GM18861 (cell line): ENCODE measurements at regions not wholly inside any gene's neighbourhood (a gene's known extent, or its start where the extent isn't known, plus 50 kb on each side); places are given as distances from the start of the nearest gene placed in this dataset.
"Not testable (repeated sequence)": the region's sequence is repeated elsewhere in the genome, so short reads cannot be mapped to it uniquely, and the experiment has no call there.

Experiments used
- ATAC-seq: cut with Tn5 transposase; IDR thresholded peaks from one replicate; pipeline ENCODE4 v1.9.1; 2021; ENCODE audit not compliant: unreplicated experiment

DNA sequence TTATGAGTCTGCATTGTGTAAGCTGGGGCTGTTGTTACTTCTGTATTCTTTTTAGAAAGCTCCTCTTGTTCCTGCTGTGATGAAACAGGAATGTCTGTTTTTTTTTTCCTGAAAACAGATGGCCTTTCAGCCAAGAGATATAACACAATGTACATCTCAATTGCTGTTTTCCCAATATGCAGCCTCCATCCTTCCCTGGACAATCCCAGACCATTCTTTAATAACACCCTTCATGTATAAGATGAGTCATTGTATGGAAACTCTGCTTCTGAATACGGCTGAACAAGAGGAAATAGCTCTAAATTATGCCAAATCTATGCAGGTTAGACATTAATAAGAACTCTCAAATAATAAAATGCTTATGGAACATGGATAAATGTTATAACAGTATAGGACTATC lies 60.2 kb upstream of the LRRC4C start:
- no peak for ATAC-seq

DNA sequence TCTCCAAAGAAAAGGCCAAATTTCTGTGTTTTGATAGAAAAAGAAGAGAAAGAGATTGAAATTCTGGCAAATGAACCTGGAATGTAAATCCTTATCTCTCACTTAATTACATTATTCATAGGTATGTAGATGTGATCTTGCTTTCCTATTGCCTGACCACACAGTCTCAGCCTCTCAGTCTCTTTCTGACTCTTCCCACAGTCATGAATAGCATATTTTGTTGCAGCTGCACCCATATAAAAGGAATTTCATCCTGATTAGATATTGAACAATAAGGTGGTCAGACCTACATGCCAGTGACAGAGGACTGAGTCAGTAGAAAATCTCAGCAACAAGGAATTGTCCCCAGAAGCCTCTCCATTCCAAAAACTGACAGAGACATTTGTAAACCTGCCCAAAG lies 62.9 kb upstream of the LRRC4C start:
- no peak for ATAC-seq

DNA sequence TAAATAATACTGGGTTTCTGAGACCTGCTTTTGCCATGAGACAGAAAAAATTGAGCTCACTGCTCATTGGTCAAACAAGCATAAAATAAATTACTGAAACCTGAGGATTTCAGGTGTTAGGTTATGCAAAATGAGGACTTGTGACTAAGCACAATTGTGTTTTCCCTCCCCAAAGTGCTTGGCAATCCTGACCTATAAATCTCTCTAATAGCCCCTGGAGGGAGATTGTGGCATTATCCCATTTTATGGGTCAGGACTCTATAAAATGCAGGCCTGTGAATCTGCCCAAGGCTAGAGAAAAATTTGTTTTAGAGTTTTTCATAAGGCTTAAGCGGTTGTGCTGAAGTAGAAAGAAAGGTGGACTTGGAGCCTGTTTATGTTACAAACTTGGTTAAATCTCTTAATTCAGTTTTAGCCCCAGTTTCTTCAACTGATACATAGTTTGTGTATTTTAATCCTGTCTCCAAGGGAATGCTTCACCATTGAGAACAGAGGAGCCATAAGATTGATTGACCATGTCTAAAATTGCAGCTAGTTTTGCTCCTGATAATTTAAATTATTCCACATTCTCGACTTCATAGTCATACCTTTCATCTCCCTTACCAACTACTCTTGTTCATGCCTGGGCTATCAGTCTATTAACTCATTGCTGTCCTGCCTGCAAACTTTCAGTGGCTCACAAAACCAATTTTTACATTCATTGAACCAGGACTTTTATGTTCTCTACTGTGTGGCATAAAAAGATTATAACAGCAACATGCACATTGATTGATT lies 63.6 kb upstream of the LRRC4C start:
- no peak for ATAC-seq

GRCh38 chr11:41527530-41527929 lies 68.1 kb upstream of the LRRC4C start:
- ATAC-seq = no peak

DNA sequence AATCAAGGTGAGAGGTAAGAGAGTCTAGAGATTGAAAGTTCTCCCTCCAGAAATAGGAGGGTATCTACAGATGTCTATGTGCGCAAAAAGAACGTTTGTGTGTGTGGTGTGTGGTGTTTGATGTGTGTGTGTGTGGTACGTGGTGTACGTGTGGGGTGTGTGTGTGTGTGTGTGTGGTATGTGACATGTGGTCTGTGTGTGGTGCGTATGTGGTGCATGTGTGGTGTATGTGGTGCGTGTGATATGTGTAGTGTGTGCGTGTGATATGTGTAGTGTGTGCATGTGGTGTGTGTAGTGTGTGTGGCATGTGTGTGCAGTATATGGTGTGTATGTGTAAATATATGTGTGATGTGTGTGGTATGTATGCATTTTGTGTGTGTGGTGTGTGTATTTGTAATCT lies 73.0 kb upstream of the LRRC4C start:
- ATAC-seq = no peak

DNA sequence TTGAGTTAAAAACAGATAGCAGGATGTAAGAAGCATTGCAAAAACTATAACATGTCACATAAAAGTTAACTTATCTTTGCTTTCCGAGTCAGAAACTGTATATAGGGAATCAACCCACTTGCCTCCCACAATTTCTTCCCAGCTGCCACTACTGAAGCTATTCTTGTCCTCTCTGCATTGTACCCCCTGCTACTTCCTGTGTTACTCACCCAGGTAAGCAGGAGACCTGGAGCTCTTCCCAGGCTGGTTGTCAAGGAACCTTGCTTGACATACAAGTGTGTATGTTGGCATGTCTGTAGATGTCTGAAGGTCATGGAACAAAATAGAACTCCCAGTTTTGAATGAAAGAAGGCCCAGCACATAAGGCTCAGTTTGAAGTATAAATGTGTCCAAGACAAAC lies 74.3 kb upstream of the LRRC4C start:
- ATAC-seq = no peak

GRCh38 chr11:41534391-41534790 lies 74.9 kb upstream of the LRRC4C start:
- no peak for ATAC-seq

DNA sequence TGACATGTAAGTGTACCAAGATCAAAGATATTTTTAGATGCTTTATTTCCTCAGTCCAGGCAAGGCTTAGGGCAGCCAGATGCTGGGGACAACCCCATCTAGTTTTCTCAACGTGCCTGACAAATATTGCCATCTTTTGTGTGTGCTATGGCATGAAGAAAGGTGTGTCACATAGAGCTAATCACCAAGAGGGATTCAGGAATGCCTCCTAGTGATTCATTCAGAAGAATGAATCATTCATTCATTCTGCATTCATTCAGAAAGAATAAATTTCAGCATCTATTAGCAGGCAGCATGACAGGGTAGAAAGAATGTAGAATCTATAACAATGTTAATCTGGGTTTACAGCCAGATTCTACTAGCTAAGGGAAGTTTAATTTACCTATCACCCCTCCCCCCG lies 75.4 kb upstream of the LRRC4C start:
- no peak for ATAC-seq

GRCh38 chr11:41536021-41536568 lies 76.6 kb upstream of the LRRC4C start:
- ATAC-seq = no peak

DNA sequence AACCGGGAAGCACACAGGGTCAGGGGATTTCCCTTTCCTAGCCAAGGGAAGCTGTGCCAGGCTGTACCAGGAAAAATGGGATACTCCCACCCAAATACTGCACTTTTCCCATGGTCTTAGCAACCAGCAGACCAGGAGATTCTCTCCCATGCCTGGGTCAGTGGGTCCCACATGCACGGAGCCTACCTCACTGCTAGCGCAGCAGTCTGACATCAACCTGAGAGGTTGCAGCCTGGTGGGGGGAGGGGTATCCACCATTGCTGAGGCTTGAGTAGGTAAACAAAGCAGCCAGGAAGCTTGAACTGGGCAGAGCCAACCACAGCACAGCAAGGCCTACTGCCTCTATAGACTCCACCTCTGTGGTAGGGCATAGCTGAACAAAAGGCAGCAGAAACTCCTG lies 85.5 kb upstream of the LRRC4C start:
- ATAC-seq = not testable (repeated sequence)

DNA sequence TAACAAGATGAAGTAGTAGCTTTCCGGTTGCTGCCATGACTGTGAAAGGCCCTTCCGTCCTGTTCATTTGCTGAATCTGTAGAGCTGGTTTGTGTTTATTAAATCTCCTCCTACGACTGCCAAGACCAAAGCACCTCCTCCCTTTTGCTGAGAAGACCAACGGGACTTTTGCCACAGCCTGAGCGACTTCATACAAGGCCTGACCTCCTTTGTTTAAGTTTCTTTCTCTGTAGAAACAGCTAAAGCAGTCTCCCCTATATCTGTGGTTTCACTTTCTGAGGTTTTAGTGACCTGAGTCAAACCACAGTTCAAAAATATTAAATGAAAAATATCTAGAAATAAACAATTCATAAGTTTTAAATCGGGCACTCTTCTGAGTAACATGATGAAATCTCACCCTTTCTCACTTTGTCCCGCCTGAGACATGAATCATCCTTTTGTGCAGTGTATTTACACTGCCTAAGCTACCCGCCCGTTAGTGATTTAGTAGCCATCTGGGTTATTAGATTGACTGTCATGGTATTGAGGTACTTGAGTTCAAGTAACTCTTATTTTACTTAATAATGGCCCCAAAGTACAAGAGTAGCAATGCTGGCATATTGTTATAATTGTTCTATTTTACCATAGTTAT lies 119.1 kb upstream of the LRRC4C start:
- no peak for ATAC-seq

GRCh38 chr11:41579546-41579945 lies 120.1 kb upstream of the LRRC4C start:
- no peak for ATAC-seq

GRCh38 chr11:41609511-41609910 lies 150.1 kb upstream of the LRRC4C start:
- no peak for ATAC-seq

DNA sequence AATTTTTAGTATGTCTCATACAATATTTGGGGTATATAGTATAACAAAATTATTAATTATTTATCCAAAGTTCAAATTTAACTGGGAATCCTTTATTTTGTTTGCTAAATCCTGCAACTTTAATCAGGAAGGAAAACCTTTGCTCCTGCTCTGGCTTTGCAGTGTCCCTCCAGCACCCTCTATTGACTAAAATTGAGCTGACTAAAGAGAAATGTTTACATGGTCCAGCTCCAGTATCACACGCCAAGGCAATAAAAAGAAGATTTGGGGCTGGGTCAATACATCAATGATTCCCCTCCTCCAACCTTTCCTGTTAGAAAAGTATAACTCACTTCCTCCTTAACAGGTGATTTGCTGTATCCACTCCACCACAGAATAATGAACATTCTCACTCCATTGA lies 153.0 kb upstream of the LRRC4C start:
- no peak for ATAC-seq

DNA sequence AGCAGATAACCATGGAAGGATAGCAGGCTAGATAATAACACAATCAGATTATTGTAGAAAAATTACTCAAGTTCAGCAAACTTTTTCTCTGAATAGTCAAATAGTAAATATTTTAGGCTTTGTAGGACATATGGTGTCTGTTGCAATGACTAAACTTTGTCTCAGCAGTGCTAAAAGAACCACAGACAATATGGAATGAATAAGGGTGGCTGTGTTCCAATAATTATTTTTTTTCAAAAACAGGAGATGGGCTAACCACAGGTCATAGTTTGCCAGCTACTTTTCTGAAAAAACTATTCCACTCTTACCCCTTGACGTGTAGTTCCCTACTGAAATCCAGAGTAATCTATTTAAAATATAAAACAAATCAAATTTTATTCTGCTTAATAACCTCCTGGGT lies 153.9 kb upstream of the LRRC4C start:
- no peak for ATAC-seq

DNA sequence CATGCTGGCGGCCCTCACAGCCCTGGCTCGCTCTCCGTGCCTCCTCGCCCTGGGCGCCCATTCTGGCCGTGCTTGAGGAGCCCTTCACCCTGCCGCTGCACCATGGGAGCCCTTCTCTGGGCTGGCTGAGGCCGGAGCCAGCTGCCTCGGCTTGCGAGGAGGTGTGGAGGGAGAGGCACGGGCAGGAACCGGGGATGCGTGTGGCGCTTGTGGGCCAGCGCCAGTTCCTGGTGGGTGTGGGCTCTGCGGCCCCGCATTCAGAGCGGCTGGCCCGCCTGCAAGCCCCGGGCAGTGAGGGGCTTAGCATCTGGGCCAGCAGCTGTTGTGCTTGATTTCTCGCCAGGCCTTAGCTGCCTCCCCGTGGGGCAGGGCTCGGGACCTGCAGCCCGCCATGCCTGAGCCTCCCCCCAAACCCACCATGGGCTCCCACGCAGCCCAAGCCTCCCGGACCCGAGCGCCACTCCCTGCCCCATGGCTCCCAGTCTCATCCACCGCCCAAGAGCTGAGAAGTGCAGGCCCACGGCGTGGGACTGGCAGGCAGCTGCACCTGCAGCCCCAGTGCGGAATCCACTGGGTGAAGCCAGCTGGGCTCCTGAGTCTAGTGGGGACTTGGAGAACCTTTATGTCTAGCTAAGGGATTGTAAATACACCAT lies 163.4 kb upstream of the LRRC4C start:
- no peak for ATAC-seq

GRCh38 chr11:41659985-41660384 lies 200.5 kb upstream of the LRRC4C start:
- no peak for ATAC-seq

DNA sequence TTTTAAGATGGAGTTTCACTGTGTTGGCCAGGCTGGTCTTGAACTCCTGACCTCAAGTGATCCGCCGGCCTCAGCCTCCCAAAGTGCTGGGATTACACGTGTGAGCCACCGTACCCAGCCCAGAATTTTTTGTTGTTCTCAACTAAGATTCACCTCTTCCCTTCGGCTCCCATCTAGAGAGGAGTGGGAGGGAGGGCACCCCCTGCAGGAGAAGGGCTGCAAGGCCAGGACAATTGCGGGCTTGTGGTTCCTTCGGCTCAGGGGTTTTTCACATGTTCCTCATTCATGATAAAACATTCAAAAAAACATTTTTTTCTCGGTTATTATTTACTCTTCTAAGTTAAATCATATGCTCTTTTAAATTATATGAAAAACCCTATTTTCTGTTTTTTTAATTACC lies 201.1 kb upstream of the LRRC4C start:
- ATAC-seq = no peak

DNA sequence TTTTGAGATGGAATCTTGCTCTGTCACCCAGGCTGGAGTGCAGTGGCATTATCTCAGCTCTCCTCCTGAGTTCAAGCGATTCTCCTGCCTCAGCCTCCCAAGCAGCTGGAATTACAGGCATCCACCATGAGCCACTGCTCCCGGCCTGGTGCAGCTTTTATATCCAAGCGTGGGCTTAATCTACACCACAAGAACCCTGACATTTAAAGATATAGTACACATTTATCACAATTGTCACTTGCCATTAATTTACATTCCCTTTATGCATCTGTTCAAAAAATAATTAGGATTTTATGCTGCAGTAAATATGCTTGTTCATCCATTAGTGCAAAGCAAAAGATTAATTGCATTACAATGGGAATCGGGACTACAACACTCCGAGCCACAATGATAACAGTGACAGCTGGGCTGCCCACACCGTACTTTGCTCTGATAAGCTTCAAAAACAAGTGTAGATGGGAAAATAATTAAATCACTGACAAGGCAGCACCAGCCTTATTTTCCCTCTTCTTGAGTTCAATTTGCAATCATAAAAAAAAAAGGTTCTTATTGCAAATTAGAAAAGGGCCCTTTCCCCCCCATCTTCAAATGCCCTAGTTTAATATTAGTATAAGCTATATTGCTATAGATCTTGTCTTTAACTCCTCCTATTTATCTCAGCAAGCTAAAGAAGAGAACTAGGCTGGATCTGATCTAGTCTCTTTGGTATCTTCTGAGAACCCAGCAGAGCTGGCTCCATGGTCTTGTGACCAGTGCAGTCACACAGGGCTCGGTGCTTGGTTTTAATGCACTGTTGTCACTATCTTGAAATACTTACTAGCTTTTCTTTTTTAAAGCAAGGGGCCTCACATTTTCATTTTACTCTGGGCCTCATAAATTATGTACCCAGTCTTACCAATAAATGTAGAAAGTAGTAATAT lies 206.2 kb upstream of the LRRC4C start:
- ATAC-seq = no peak

DNA sequence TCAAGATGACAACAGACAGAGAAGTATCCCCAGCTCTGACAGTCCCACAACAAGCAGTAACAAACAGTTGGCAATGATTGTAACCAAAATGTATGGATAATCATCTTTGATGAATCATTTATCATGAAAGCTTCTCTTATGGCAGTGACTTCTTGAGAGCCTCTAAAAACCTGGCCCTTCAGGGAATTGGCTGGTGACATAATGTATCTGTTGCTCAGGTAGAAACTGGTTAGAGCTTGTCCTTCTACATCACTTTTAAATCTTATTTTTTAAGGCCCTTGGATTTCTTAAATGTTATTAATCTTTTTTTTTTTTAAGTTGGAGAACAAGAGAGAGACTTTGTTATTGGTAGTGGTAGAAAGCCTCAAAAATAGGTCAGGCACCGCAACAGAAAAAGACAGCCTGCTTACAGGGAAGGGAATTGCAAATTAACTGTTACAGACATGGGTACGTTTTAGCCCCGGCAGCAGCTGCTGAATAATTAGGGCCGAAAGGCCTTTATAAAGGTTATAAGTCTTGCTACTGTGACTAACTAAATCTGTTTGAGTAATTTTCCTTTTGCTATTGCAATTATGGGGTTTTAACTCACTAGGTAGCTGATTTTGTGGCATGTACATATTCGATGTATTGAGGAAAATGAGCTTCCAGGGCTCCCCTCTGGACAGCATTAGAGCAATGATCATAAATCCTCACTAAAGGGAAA lies 207.7 kb upstream of the LRRC4C start:
- no peak for ATAC-seq
